SK-N-SH (cell line): ENCODE measurements at regions not wholly inside any gene's neighbourhood (a gene's known extent, or its start where the extent isn't known, plus 50 kb on each side); places are given as distances from the start of the nearest gene placed in this dataset.

ENCODE experiments used
- CTCF ChIA-PET: fragments of 300-600, 350-600 bp; formaldehyde crosslinking; extraction: SDS; loops from one replicate; lab custom pipeline; 2021; lab: Yijun Ruan, JAX
- POLR2A ChIA-PET: fragments of 350-600 bp; sonication (Branson Sonifier 250); formaldehyde crosslinking; extraction: SDS; loops from one replicate; lab custom pipeline; 2020; ENCODE audit warnings: antibody characterized with exemption, inconsistent platforms; lab: Yijun Ruan, JAX
- DNase-seq: peaks from one replicate; pipeline ENCODE4 v3.0.0; 2012
- H2AFZ ChIP-seq: fragments of 200-600 bp; sonication (generic); 2 replicates; pipeline ENCODE4 v1.8.1; 2016; ENCODE audit warnings: antibody characterized with exemption, mild to moderate bottlenecking, low read depth
- H3F3A ChIP-seq: fragments of 200-600 bp; sonication (generic); replicated peaks from 2 replicates; pipeline ENCODE3; 2016; ENCODE audit warnings: antibody characterized with exemption, mild to moderate bottlenecking; ENCODE audit not compliant: insufficient read depth
- H3K27ac ChIP-seq, 2 experiments: fragments of 200-500 bp in 1 of 2; fragments of 200-600 bp in 1 of 2; sonication (Bioruptor generic) in 1 of 2; sonication (generic), shearing (Covaris generic) in 1 of 2; 2 replicates each; pipeline versions ENCODE4 v1.5.1 to v1.6.1; 2014 to 2016; ENCODE audit warnings: low read depth in 2 of 2, inconsistent platforms in 1 of 2, low read length in 1 of 2, mild to moderate bottlenecking in 1 of 2, mixed read lengths in 1 of 2
- H3K27me3 ChIP-seq: fragments of 200-600 bp; sonication (generic), shearing (Covaris generic); 2 replicates; pipeline ENCODE4 v1.6.1; 2016; ENCODE audit warnings: mixed run types; ENCODE audit not compliant: insufficient read depth
- H3K36me3 ChIP-seq, 2 experiments: fragments of 200-500 bp in 1 of 2; fragments of 200-600 bp in 1 of 2; sonication (Bioruptor generic) in 1 of 2; sonication (generic) in 1 of 2; replicated peaks in 1 of 2; 2 replicates each; pipeline versions ENCODE3 to v1.5.1; 2014 to 2016; ENCODE audit warnings: low read length in 1 of 2, mild to moderate bottlenecking in 1 of 2; ENCODE audit not compliant: insufficient read depth in 2 of 2, control insufficient read depth in 1 of 2
- H3K4me1 ChIP-seq, 2 experiments: fragments of 200-500 bp in 1 of 2; fragments of 200-600 bp in 1 of 2; sonication (Bioruptor generic) in 1 of 2; sonication (generic), shearing (Covaris generic) in 1 of 2; 2 replicates each; pipeline versions ENCODE4 v1.5.1 to v1.6.1; 2014 to 2016; ENCODE audit warnings: low read depth in 1 of 2, low read length in 1 of 2, mixed run types in 1 of 2; ENCODE audit not compliant: insufficient read depth in 2 of 2, control insufficient read depth in 1 of 2
- H3K4me2 ChIP-seq: fragments of 200-600 bp; sonication (generic), shearing (Covaris generic); 2 replicates; pipeline ENCODE4 v1.6.1; 2017; ENCODE audit warnings: mixed run types
- H3K4me3 ChIP-seq, 2 experiments: fragments of 200-500 bp in 1 of 2; fragments of 200-600 bp in 1 of 2; sonication (Bioruptor generic) in 1 of 2; sonication (generic), shearing (Covaris generic) in 1 of 2; 2 replicates each; pipeline versions ENCODE4 v1.5.1 to v1.8.1; 2014 to 2016; ENCODE audit warnings: low read depth in 2 of 2, inconsistent platforms in 1 of 2, low read length in 1 of 2, mild to moderate bottlenecking in 1 of 2, mixed read lengths in 1 of 2, moderate library complexity in 1 of 2
- H3K79me2 ChIP-seq: fragments of 200-600 bp; sonication (generic); 2 replicates; pipeline ENCODE4 v1.8.1; 2017; ENCODE audit warnings: mild to moderate bottlenecking; ENCODE audit not compliant: insufficient read depth
- H3K9ac ChIP-seq: fragments of 200-600 bp; sonication (generic); 2 replicates; pipeline ENCODE4 v1.6.1; 2017; ENCODE audit warnings: mixed run types
- H3K9me2 ChIP-seq: fragments of 200-600 bp; sonication (generic); 2 replicates; pipeline ENCODE4 v1.6.1; 2017; ENCODE audit warnings: mixed run types
- H3K9me3 ChIP-seq: fragments of 200-600 bp; sonication (generic); 2 replicates; pipeline ENCODE4 v1.6.1; 2017; ENCODE audit warnings: mixed run types, mild to moderate bottlenecking, moderate library complexity
- H4K20me1 ChIP-seq: fragments of 200-600 bp; sonication (generic); 2 replicates; pipeline ENCODE4 v1.6.1; 2017; ENCODE audit warnings: mild to moderate bottlenecking, mixed run types; ENCODE audit not compliant: insufficient read depth
- CHD2 ChIP-seq: fragments of 150-350 bp; IDR thresholded peaks from 2 replicates; pipeline ENCODE4 v1.6.1; 2018; ENCODE audit warnings: low read length; ENCODE audit not compliant: partially characterized antibody
- EZH2phosphoT487 ChIP-seq: fragments of 200-600 bp; sonication (generic); IDR thresholded peaks from 2 replicates; pipeline ENCODE4 v1.6.1; 2017; ENCODE audit warnings: low read depth, mixed run types, mild to moderate bottlenecking, antibody characterized with exemption, moderate library complexity, borderline replicate concordance
- FOXJ3 ChIP-seq: sonication (generic); formaldehyde crosslinking; IDR thresholded peaks from 2 replicates; pipeline ENCODE4 v1.5.1; 2020; ENCODE audit warnings: mild to moderate bottlenecking, missing genetic modification reagents
- FOXM1 ChIP-seq: IDR thresholded peaks from 2 replicates; pipeline ENCODE4 v1.4.0; 2012; ENCODE audit warnings: low read depth, mild to moderate bottlenecking
- GATA2 ChIP-seq: sonication (generic); formaldehyde crosslinking; IDR thresholded peaks from 2 replicates; pipeline ENCODE4 v1.5.0; 2020; ENCODE audit warnings: mild to moderate bottlenecking, missing genetic modification reagents
- IRF3 ChIP-seq: fragments of 150-350 bp; IDR thresholded peaks from 2 replicates; pipeline ENCODE4 v1.6.1; 2016; ENCODE audit warnings: mild to moderate bottlenecking, low read depth, low read length
- MXI1 ChIP-seq: IDR thresholded peaks from 2 replicates; pipeline ENCODE4 v1.6.1; 2012; ENCODE audit warnings: mild to moderate bottlenecking, low read depth, low read length, improper control_type of control experiment
- NFIC ChIP-seq: IDR thresholded peaks from 2 replicates; pipeline ENCODE4 v1.4.0; 2012; ENCODE audit warnings: borderline replicate concordance
- RXRA ChIP-seq: IDR thresholded peaks from 2 replicates; pipeline ENCODE4 v1.4.0; 2012; ENCODE audit warnings: low read depth, mild to moderate bottlenecking, borderline replicate concordance
- TAF1 ChIP-seq: IDR thresholded peaks from 2 replicates; pipeline ENCODE4 v1.6.1; 2012; ENCODE audit warnings: low read depth, mild to moderate bottlenecking, low read length, moderate library complexity, borderline replicate concordance
- TCF12 ChIP-seq: IDR thresholded peaks from 2 replicates; pipeline ENCODE4 v1.4.0; 2012
- TEAD4 ChIP-seq: IDR thresholded peaks from 2 replicates; pipeline ENCODE4 v1.4.0; 2012; ENCODE audit warnings: mild to moderate bottlenecking, borderline replicate concordance; ENCODE audit not compliant: insufficient read depth
- USF1 ChIP-seq: IDR thresholded peaks from 2 replicates; pipeline ENCODE4 v1.4.0; 2012; ENCODE audit warnings: low read depth, borderline replicate concordance
- YY1 ChIP-seq: IDR thresholded peaks from 2 replicates; pipeline ENCODE4 v1.4.0; 2012; ENCODE audit warnings: low read depth, mild to moderate bottlenecking
- ZBTB33 ChIP-seq: IDR thresholded peaks from 2 replicates; pipeline ENCODE4 v1.4.0; 2012; ENCODE audit warnings: low read depth, borderline replicate concordance
- WGBS: methylation state at CpG from one replicate; pipeline ENCODE4 v1.1.6; 2017; ENCODE audit warnings: low lambda C conversion rate; 5-methylcytosine and 5-hydroxymethylcytosine counted together

GRCh38 chr12:19834592-19834991 lies 395.3 kb downstream of the AEBP2 start:
- Histone ChIP-seq H2AFZ (no peak overlapping the region), H3K4me2 (no peak overlapping the region), H3K36me3 (no peaks in the 10 kb centered on the region), H3K9ac (no peak overlapping the region), H3F3A (peaks cover 3% of the 10 kb centered on the region), H3K27ac (no peak overlapping the region), H3K4me1 (no peaks in the 10 kb centered on the region), H3K9me2 (no peaks in the 10 kb centered on the region), H3K9me3 (no peaks in the 10 kb centered on the region), H3K4me3 (no peak overlapping the region), H3K27me3 (no peaks in the 10 kb centered on the region), H4K20me1 (no peaks in the 10 kb centered on the region), H3K79me2 (no peaks in the 10 kb centered on the region)
- CTCF ChIA-PET, result interaction anchor here (0.9 kb wide), 1 partner anchor 9 kb away, joined by 4 read pairs; no protein-coding TSS in a partner anchor
- TF ChIP-seq RXRA (no peak), FOXM1 (no peak), GATA2 (CRISPR knock-in tag) (no peak), TAF1 (no peak), EZH2phosphoT487 (no peak), IRF3 (no peak), YY1 (no peak), FOXJ3 (CRISPR knock-in tag) (no peak), ZBTB33 (no peak), TEAD4 (no peak)
- POLR2A ChIA-PET, result no interaction called here
- DNase-seq, result no peak

- ChIA-PET CTCF (no interaction called here), POLR2A (no interaction called here)
- H3K4me3 ChIP-seq, result no peak overlapping the region
- no peak overlapping the region for H2AFZ ChIP-seq
- H3K9me3 ChIP-seq, result no peaks in the 10 kb centered on the region
- H3K9me2 ChIP-seq, result no peaks in the 10 kb centered on the region
- no peak overlapping the region for H3K9ac ChIP-seq
- DNase-seq, result no peak
- 93% methylated on average over 8 of the region's 14 CpGs for WGBS
- no peaks in the 10 kb centered on the region for H4K20me1 ChIP-seq
- H3K27ac ChIP-seq, result no peak overlapping the region
- no peaks in the 10 kb centered on the region for H3K36me3 ChIP-seq
- no peaks in the 10 kb centered on the region for H3K27me3 ChIP-seq
- H3K79me2 ChIP-seq, result no peaks in the 10 kb centered on the region
- TF ChIP-seq CHD2 (no peak), GATA2 (CRISPR knock-in tag) (no peak), TCF12 (no peak), USF1 (no peak), NFIC (no peak), MXI1 (no peak), TAF1 (no peak)
- TF ChIP-seq, all 33 proteins: peak for 0
- Histone ChIP-seq H3K4me2 (no peak overlapping the region), H3F3A (peaks cover 3% of the 10 kb centered on the region), H3K4me1 (no peaks in the 10 kb centered on the region)
These were observed 396.8 kb downstream of the AEBP2 start for GRCh38 chr12:19836056-19836455.
